Naive thymus-derived CD4-positive, alpha-beta T cell (primary cell): ENCODE measurements at regions not wholly inside any gene's neighbourhood (a gene's known extent, or its start where the extent isn't known, plus 50 kb on each side); places are given as distances from the start of the nearest gene placed in this dataset.

Experiments
- ATAC-seq: fragments of 150-1000 bp; cut with Tn5 transposase; 2 replicates; pipeline ENCODE4 v1.10.0; 2021; ENCODE audit warnings: mild to moderate bottlenecking, moderate library complexity
- CTCF ChIA-PET: fragments of 350-600 bp; sonication (Branson Sonifier 250); formaldehyde crosslinking; loops from one replicate; lab custom pipeline; 2021; ENCODE audit warnings: antibody characterized with exemption; lab: Charles Lee
- POLR2A ChIA-PET: fragments of 350-600 bp; sonication (Branson Sonifier 250); formaldehyde crosslinking; loops from one replicate; lab custom pipeline; 2021; ENCODE audit warnings: antibody characterized with exemption, inconsistent platforms; lab: Charles Lee
- DNase-seq, 9 donors: peaks; one replicate each; pipeline versions ENCODE4 v3.0.0 to v3.0.0-alpha.2; 2020 to 2022; ENCODE audit warnings: mixed read lengths in 1 of 9
- H3K27ac ChIP-seq: one replicate; pipeline ENCODE4 v1.7.0; 2013; ENCODE audit warnings: mild to moderate bottlenecking, low read depth, low read length, moderate library complexity
- H3K27me3 ChIP-seq, 2 donors: one replicate each; pipeline ENCODE4 v1.7.0; 2013; ENCODE audit warnings: low read length in 2 of 2, mild to moderate bottlenecking in 2 of 2, moderate library complexity in 2 of 2; ENCODE audit not compliant: control insufficient read depth in 2 of 2, insufficient read depth in 2 of 2
- H3K36me3 ChIP-seq, 3 experiments: 1 replicate in 2 of 3; 2 replicates in 1 of 3; pipeline ENCODE4 v1.7.0; 2013; ENCODE audit warnings: low read length in 3 of 3, mild to moderate bottlenecking in 3 of 3, moderate library complexity in 1 of 3; ENCODE audit not compliant: insufficient read depth in 3 of 3, control insufficient read depth in 2 of 3
- H3K4me1 ChIP-seq, 2 donors: one replicate each; pipeline ENCODE4 v1.7.0; 2013; ENCODE audit warnings: low read length in 2 of 2, mild to moderate bottlenecking in 2 of 2, moderate library complexity in 1 of 2; ENCODE audit not compliant: control insufficient read depth in 2 of 2, insufficient read depth in 2 of 2
- H3K4me3 ChIP-seq: 2 replicates; pipeline ENCODE4 v1.7.0; 2013; ENCODE audit warnings: mild to moderate bottlenecking, low read length
- H3K9me3 ChIP-seq, 3 experiments: 1 replicate in 2 of 3; 2 replicates in 1 of 3; pipeline ENCODE4 v1.7.0; 2013; ENCODE audit warnings: low read length in 3 of 3; ENCODE audit not compliant: control insufficient read depth in 2 of 3
- H3K27ac Mint-ChIP-seq, 9 donors: one replicate each; pipeline ENCODE4 v1.8.0; 2020 to 2022; ENCODE audit warnings: mixed read lengths in 9 of 9, mild to moderate bottlenecking in 8 of 9, moderate library complexity in 5 of 9, inconsistent platforms in 2 of 9
- H3K27me3 Mint-ChIP-seq, 5 donors: one replicate each; pipeline ENCODE4 v1.8.0; 2021 to 2022; ENCODE audit warnings: mixed read lengths in 5 of 5, mild to moderate bottlenecking in 1 of 5
- H3K36me3 Mint-ChIP-seq, 5 donors: one replicate each; pipeline ENCODE4 v1.8.0; 2020 to 2022; ENCODE audit warnings: mixed read lengths in 5 of 5, mild to moderate bottlenecking in 3 of 5, inconsistent platforms in 1 of 5
- H3K4me1 Mint-ChIP-seq, 7 donors: one replicate each; pipeline ENCODE4 v1.8.0; 2020 to 2022; ENCODE audit warnings: mixed read lengths in 7 of 7, mild to moderate bottlenecking in 3 of 7, inconsistent platforms in 1 of 7
- H3K4me3 Mint-ChIP-seq, 10 donors: one replicate each; pipeline ENCODE4 v1.8.0; 2020 to 2022; ENCODE audit warnings: mild to moderate bottlenecking in 10 of 10, mixed read lengths in 10 of 10, moderate library complexity in 6 of 10, inconsistent platforms in 2 of 10
- H3K9me3 Mint-ChIP-seq, 11 donors: one replicate each; pipeline ENCODE4 v1.8.0; 2020 to 2022; ENCODE audit warnings: mixed read lengths in 11 of 11, mild to moderate bottlenecking in 4 of 11, inconsistent platforms in 1 of 11, moderate library complexity in 1 of 11
- intact Hi-C, 2 donors: fragments of 100-400 bp; cut with micrococcal nuclease; formaldehyde crosslinking; loops; one replicate each; pipeline ENCODE4 v1.15.1; 2023

GRCh38 chr7:68311958-68312357 lies 1286.3 kb upstream of the AUTS2 start:
- ATAC-seq = no peak
- no peaks in the 10 kb centered on the region for H3K27me3 Mint-ChIP-seq
- intact Hi-C loops = no loop called here
- no peaks in the 10 kb centered on the region for H3K4me1 Mint-ChIP-seq
- H3K4me3 Mint-ChIP-seq = no peak overlapping the region
- no peak overlapping the region for H3K27ac Mint-ChIP-seq
- CTCF ChIA-PET = no interaction called here
- H3K36me3 Mint-ChIP-seq = peaks cover 0 to 4% (median 0%) of the 10 kb centered on the region in 5 donors
- peaks cover 9 to 52% (median 21%) of the 10 kb centered on the region in 11 donors for H3K9me3 Mint-ChIP-seq
- no peaks in the 10 kb centered on the region for H3K4me1 ChIP-seq
- H3K36me3 ChIP-seq = no peaks in the 10 kb centered on the region
- H3K27me3 ChIP-seq = no peaks in the 10 kb centered on the region
- no peak overlapping the region for H3K27ac ChIP-seq
- peaks cover 0 to 4% (median 0%) of the 10 kb centered on the region in 3 experiments for H3K9me3 ChIP-seq
- no peak overlapping the region for H3K4me3 ChIP-seq
- POLR2A ChIA-PET = no interaction called here
- no peak for DNase-seq

- Mint-ChIP-seq H3K4me3 (no peak overlapping the region), H3K4me1 (no peaks in the 10 kb centered on the region), H3K27me3 (no peaks in the 10 kb centered on the region), H3K9me3 (peaks cover 7 to 48% (median 22%) of the 10 kb centered on the region in 11 donors), H3K36me3 (peaks cover 0 to 4% (median 0%) of the 10 kb centered on the region in 5 donors), H3K27ac (no peak overlapping the region)
- no peak for DNase-seq
- ChIA-PET CTCF (no interaction called here), POLR2A (no interaction called here)
- Histone ChIP-seq H3K27me3 (no peaks in the 10 kb centered on the region), H3K4me1 (no peaks in the 10 kb centered on the region), H3K27ac (no peak overlapping the region), H3K4me3 (no peak overlapping the region), H3K9me3 (peaks cover 0 to 4% (median 0%) of the 10 kb centered on the region in 3 experiments), H3K36me3 (no peaks in the 10 kb centered on the region)
- intact Hi-C loops = no loop called here
- ATAC-seq = no peak
Measured at GRCh38 chr7:68313806-68314205, 1284.5 kb upstream of the AUTS2 start.

GRCh38 chr7:68314208-68314607 lies 1284.1 kb upstream of the AUTS2 start:
- peaks cover 7 to 47% (median 20%) of the 10 kb centered on the region in 11 donors for H3K9me3 Mint-ChIP-seq
- no peak overlapping the region for H3K27ac ChIP-seq
- peaks cover 0 to 4% (median 0%) of the 10 kb centered on the region in 3 experiments for H3K9me3 ChIP-seq
- H3K4me1 Mint-ChIP-seq = no peaks in the 10 kb centered on the region
- H3K27ac Mint-ChIP-seq = no peak overlapping the region
- DNase-seq = no peak
- no peaks in the 10 kb centered on the region for H3K4me1 ChIP-seq
- H3K27me3 ChIP-seq = no peaks in the 10 kb centered on the region
- CTCF ChIA-PET = no interaction called here
- H3K27me3 Mint-ChIP-seq = no peaks in the 10 kb centered on the region
- no peak overlapping the region for H3K4me3 Mint-ChIP-seq
- intact Hi-C loops = no loop called here
- POLR2A ChIA-PET = no interaction called here
- no peaks in the 10 kb centered on the region for H3K36me3 ChIP-seq
- H3K36me3 Mint-ChIP-seq = peaks cover 0 to 4% (median 0%) of the 10 kb centered on the region in 5 donors
- ATAC-seq = no peak
- H3K4me3 ChIP-seq = no peak overlapping the region

- ChIA-PET CTCF (no interaction called here), POLR2A (no interaction called here)
- peaks cover 0 to 4% (median 0%) of the 10 kb centered on the region in 5 donors for H3K36me3 Mint-ChIP-seq
- intact Hi-C loops = no loop called here
- Histone ChIP-seq H3K36me3 (no peaks in the 10 kb centered on the region), H3K27ac (no peak overlapping the region), H3K27me3 (no peaks in the 10 kb centered on the region), H3K9me3 (no peaks in the 10 kb centered on the region), H3K4me3 (no peak overlapping the region), H3K4me1 (no peaks in the 10 kb centered on the region)
- DNase-seq (no peak), ATAC-seq (no peak)
- H3K4me3 Mint-ChIP-seq = no peak overlapping the region
- H3K27me3 Mint-ChIP-seq = no peaks in the 10 kb centered on the region
- no peak overlapping the region for H3K27ac Mint-ChIP-seq
- no peaks in the 10 kb centered on the region for H3K4me1 Mint-ChIP-seq
- peaks cover 5 to 31% (median 13%) of the 10 kb centered on the region in 11 donors for H3K9me3 Mint-ChIP-seq
Measured at GRCh38 chr7:68317476-68317875, 1280.8 kb upstream of the AUTS2 start.

GRCh38 chr7:68319061-68319460 lies 1279.2 kb upstream of the AUTS2 start:
- no peak for DNase-seq
- H3K4me3 ChIP-seq = no peak overlapping the region
- intact Hi-C loops = no loop called here
- no peaks in the 10 kb centered on the region for H3K27me3 ChIP-seq
- peaks cover 0 to under 1% (median 0%) of the 10 kb centered on the region in 5 donors for H3K36me3 Mint-ChIP-seq
- H3K36me3 ChIP-seq = no peaks in the 10 kb centered on the region
- CTCF ChIA-PET = no interaction called here
- H3K4me3 Mint-ChIP-seq = no peak overlapping the region
- ATAC-seq = no peak
- no peak overlapping the region for H3K27ac ChIP-seq
- H3K4me1 Mint-ChIP-seq = no peaks in the 10 kb centered on the region
- POLR2A ChIA-PET = no interaction called here
- no peaks in the 10 kb centered on the region for H3K9me3 ChIP-seq
- peaks cover 0 to 20% (median 7%) of the 10 kb centered on the region in 11 donors for H3K9me3 Mint-ChIP-seq
- no peaks in the 10 kb centered on the region for H3K4me1 ChIP-seq
- no peak overlapping the region for H3K27ac Mint-ChIP-seq
- H3K27me3 Mint-ChIP-seq = peaks cover 0 to 3% (median 0%) of the 10 kb centered on the region in 5 donors

- intact Hi-C loops = no loop called here
- Mint-ChIP-seq H3K27ac (no peak overlapping the region), H3K4me1 (no peaks in the 10 kb centered on the region), H3K4me3 (no peak overlapping the region), H3K9me3 (peaks cover 0 to 23% (median 11%) of the 10 kb centered on the region in 11 donors), H3K36me3 (no peaks in the 10 kb centered on the region), H3K27me3 (peaks cover 0 to 4% (median 0%) of the 10 kb centered on the region in 5 donors)
- ATAC-seq (no peak), DNase-seq (no peak)
- Histone ChIP-seq H3K4me1 (no peaks in the 10 kb centered on the region), H3K27me3 (no peaks in the 10 kb centered on the region), H3K4me3 (no peak overlapping the region), H3K27ac (no peak overlapping the region), H3K36me3 (no peaks in the 10 kb centered on the region), H3K9me3 (no peaks in the 10 kb centered on the region)
- ChIA-PET POLR2A (no interaction called here), CTCF (no interaction called here)
Measured at GRCh38 chr7:68321076-68321639, 1277.1 kb upstream of the AUTS2 start.

- no peak for DNase-seq
- H3K27me3 ChIP-seq = no peaks in the 10 kb centered on the region
- H3K4me3 ChIP-seq = no peak overlapping the region
- Mint-ChIP-seq H3K27ac (peak overlapping the region in 1 of 9 donors; percentile 41), H3K4me3 (no peak overlapping the region), H3K36me3 (no peaks in the 10 kb centered on the region), H3K27me3 (peaks cover 0 to 4% (median 0%) of the 10 kb centered on the region in 5 donors), H3K9me3 (peaks cover 0 to 30% (median 13%) of the 10 kb centered on the region in 11 donors), H3K4me1 (no peaks in the 10 kb centered on the region)
- ATAC-seq = no peak
- ChIA-PET POLR2A (no interaction called here), CTCF (no interaction called here)
- H3K36me3 ChIP-seq = no peaks in the 10 kb centered on the region
- no peak overlapping the region for H3K27ac ChIP-seq
- no peaks in the 10 kb centered on the region for H3K9me3 ChIP-seq
- intact Hi-C loops = no loop called here
- no peaks in the 10 kb centered on the region for H3K4me1 ChIP-seq
Measured at GRCh38 chr7:68321776-68322496, 1276.3 kb upstream of the AUTS2 start.
